Kidney (tissue), 13 donors: ENCODE measurements at regions not wholly inside any gene's neighbourhood (a gene's known extent, or its start where the extent isn't known, plus 50 kb on each side); places are given as distances from the start of the nearest gene placed in this dataset.
A peak's percentile ranks its signal among the peaks of the same experiment; 100 is the strongest.
"Not testable (repeated sequence)": the region's sequence is repeated elsewhere in the genome, so short reads cannot be mapped to it uniquely, and the experiment has no call there.

ENCODE experiments used
- DNase-seq, 5 donors: peaks; one replicate each; pipeline ENCODE4 v3.0.0-alpha.2; 2013 to 2020
- FAIRE-seq: peaks from 2 replicates; lab custom pipeline; 2012; peaks lifted over from hg19 to GRCh38; lab: Jason Lieb, UNC
- H3K27ac ChIP-seq, 2 donors: one replicate each; pipeline ENCODE4 v1.7.0; 2013; ENCODE audit warnings: low read depth in 2 of 2, low read length in 2 of 2, inconsistent platforms in 1 of 2
- H3K27me3 ChIP-seq: one replicate; pipeline ENCODE4 v1.7.1; 2013; ENCODE audit warnings: low read length, inconsistent platforms; ENCODE audit not compliant: control insufficient read depth, insufficient read depth
- H3K36me3 ChIP-seq, 3 donors: one replicate each; pipeline versions ENCODE4 v1.7.0 to v1.7.1; 2013; ENCODE audit warnings: low read length in 3 of 3, control low read depth in 1 of 3, inconsistent platforms in 1 of 3; ENCODE audit not compliant: insufficient read depth in 3 of 3, control insufficient read depth in 2 of 3
- H3K4me1 ChIP-seq, 3 donors: one replicate each; pipeline versions ENCODE4 v1.7.0 to v1.7.1; 2013; ENCODE audit warnings: low read length in 3 of 3, inconsistent platforms in 1 of 3, low read depth in 1 of 3; ENCODE audit not compliant: control insufficient read depth in 2 of 3, insufficient read depth in 2 of 3
- H3K4me3 ChIP-seq, 3 donors: one replicate each; pipeline versions ENCODE4 v1.7.0 to v1.8.1; 2013; ENCODE audit warnings: low read length in 3 of 3, control low read depth in 1 of 3, inconsistent platforms in 1 of 3
- H3K9ac ChIP-seq, 3 donors: one replicate each; pipeline versions ENCODE4 v1.7.0 to v1.7.1; 2013; ENCODE audit warnings: low read length in 3 of 3, control low read depth in 1 of 3, inconsistent platforms in 1 of 3
- H3K9me3 ChIP-seq, 3 donors: one replicate each; pipeline versions ENCODE4 v1.7.0 to v1.7.1; 2013; ENCODE audit warnings: low read length in 3 of 3, control low read depth in 1 of 3, inconsistent platforms in 1 of 3; ENCODE audit not compliant: control insufficient read depth in 2 of 3, insufficient read depth in 1 of 3
- intact Hi-C: fragments of 100-400 bp; cut with DNase I; formaldehyde crosslinking; loops from one replicate; pipeline ENCODE4 v1.11.1; 2022
- TF ChIP-seq, protein P1 (sequence below): IDR thresholded peaks from 3 replicates; pipeline ENCODE4 v1.5.1; 2012; ENCODE audit warnings: mild to moderate bottlenecking, moderate library complexity, borderline replicate concordance; ENCODE audit not compliant: insufficient read depth; ENCODE audit errors: extremely low read depth
- donor health status: control.
- donor health status: control.
- donor health status: control.
- donor health status: control.
- donor health status: control.
- donor health status: DM: yes; HTN: yes; CAD: no.
- donor health status: Normal renal cell carcinoma (clear cell type).

- no peaks in the 10 kb centered on the region for H3K27me3 ChIP-seq
- no peak overlapping the region for H3K9ac ChIP-seq
- H3K27ac ChIP-seq = no peak overlapping the region
- FAIRE-seq = no peak
- intact Hi-C loops = no loop called here
- no peak overlapping the region for H3K4me3 ChIP-seq
- TF ChIP-seq, protein P1, sequence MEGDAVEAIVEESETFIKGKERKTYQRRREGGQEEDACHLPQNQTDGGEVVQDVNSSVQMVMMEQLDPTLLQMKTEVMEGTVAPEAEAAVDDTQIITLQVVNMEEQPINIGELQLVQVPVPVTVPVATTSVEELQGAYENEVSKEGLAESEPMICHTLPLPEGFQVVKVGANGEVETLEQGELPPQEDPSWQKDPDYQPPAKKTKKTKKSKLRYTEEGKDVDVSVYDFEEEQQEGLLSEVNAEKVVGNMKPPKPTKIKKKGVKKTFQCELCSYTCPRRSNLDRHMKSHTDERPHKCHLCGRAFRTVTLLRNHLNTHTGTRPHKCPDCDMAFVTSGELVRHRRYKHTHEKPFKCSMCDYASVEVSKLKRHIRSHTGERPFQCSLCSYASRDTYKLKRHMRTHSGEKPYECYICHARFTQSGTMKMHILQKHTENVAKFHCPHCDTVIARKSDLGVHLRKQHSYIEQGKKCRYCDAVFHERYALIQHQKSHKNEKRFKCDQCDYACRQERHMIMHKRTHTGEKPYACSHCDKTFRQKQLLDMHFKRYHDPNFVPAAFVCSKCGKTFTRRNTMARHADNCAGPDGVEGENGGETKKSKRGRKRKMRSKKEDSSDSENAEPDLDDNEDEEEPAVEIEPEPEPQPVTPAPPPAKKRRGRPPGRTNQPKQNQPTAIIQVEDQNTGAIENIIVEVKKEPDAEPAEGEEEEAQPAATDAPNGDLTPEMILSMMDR = no peak
- H3K36me3 ChIP-seq = no peaks in the 10 kb centered on the region
- no peak for DNase-seq
- no peaks in the 10 kb centered on the region for H3K4me1 ChIP-seq
- H3K9me3 ChIP-seq = no peaks in the 10 kb centered on the region
These were observed 583.0 kb downstream of the TMEM121 start for GRCh38 chr14:106109337-106109736.

- TF ChIP-seq, protein P1 = no peak
- Histone ChIP-seq H3K4me1 (no peaks in the 10 kb centered on the region), H3K27ac (no peak overlapping the region), H3K9me3 (no peaks in the 10 kb centered on the region), H3K4me3 (no peak overlapping the region), H3K9ac (no peak overlapping the region), H3K36me3 (no peaks in the 10 kb centered on the region), H3K27me3 (no peaks in the 10 kb centered on the region)
- DNase-seq = no peak
- FAIRE-seq = no peak
- intact Hi-C loops = no loop called here
These were observed 589.0 kb downstream of the TMEM121 start for GRCh38 chr14:106115401-106115800.

DNA sequence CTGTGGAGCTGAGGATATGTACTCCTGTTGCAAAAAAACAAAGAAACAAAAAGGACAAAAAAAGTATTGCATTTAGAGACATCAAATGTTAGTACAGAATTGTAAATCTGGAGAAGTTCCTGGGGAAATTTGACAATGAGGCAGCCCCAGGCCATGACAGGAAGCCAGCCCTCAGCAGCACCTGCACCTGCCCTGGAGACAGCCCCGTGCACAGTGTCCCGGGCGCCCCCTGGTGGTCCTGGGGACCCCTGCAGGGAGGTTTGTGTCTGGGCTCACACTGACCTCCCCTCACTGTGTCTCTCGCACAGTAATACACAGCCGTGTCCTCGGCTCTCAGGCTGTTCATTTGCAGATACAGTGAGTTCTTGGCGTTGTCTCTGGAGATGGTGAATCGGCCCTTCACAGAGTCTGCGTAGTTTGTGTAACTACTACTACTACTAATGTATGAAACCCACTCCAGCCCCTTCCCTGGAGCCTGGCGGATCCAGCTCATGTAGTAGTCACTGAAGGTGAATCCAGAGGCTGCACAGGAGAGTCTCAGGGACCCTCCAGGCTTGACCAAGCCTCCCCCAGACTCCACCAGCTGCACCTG lies 590.1 kb downstream of the TMEM121 start:
- H3K4me1 ChIP-seq, H3K4me3 ChIP-seq, H3K9ac ChIP-seq, H3K27me3 ChIP-seq, H3K36me3 ChIP-seq, H3K27ac ChIP-seq, FAIRE-seq, intact Hi-C loops, H3K9me3 ChIP-seq: not testable (repeated sequence)
- DNase-seq = peak in 1 of 5 donors; percentile 2

GRCh38 chr14:106120101-106120500 lies 593.7 kb downstream of the TMEM121 start:
- Histone ChIP-seq H3K4me1 (no peaks in the 10 kb centered on the region), H3K9me3 (no peaks in the 10 kb centered on the region), H3K9ac (no peak overlapping the region), H3K36me3 (no peaks in the 10 kb centered on the region), H3K27me3 (no peaks in the 10 kb centered on the region), H3K4me3 (no peak overlapping the region), H3K27ac (no peak overlapping the region)
- DNase-seq (no peak), FAIRE-seq (no peak)
- TF ChIP-seq, protein P1 = no peak
- intact Hi-C loops = no loop called here
